ENCODE measurements at regions not wholly inside any gene's neighbourhood (a gene's known extent, or its start where the extent isn't known, plus 50 kb on each side); places are given as distances from the start of the nearest gene placed in this dataset.

GRCh38 chr13:72386138-72386684 is 341.2 kb downstream of the MZT1 start:
- FAIRE-seq = no peak
- DNase-seq (ENCODE audit: low spot score in 2 of 2) = no peak

DNA sequence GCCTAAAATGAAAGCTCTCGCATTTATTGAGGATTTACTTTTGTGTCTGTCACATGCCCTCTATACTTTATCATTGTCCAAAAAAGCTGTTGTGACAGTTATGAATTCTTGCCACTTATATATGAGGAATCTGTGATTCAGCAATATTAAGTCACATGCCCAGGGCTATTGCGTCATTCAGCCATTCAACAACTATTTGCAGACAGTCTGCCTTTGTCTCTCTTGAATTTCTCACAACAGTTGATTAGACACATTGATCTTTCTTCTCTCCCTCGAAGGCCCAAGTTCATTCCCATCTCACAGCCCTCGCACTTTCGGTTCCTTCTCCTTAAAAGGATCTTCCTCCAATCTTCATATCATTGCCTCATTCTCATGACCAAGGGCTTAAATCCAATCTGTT is 342.6 kb downstream of the MZT1 start:
- FAIRE-seq (no peak), DNase-seq (ENCODE audit: low spot score in 2 of 2) (no peak)

DNA sequence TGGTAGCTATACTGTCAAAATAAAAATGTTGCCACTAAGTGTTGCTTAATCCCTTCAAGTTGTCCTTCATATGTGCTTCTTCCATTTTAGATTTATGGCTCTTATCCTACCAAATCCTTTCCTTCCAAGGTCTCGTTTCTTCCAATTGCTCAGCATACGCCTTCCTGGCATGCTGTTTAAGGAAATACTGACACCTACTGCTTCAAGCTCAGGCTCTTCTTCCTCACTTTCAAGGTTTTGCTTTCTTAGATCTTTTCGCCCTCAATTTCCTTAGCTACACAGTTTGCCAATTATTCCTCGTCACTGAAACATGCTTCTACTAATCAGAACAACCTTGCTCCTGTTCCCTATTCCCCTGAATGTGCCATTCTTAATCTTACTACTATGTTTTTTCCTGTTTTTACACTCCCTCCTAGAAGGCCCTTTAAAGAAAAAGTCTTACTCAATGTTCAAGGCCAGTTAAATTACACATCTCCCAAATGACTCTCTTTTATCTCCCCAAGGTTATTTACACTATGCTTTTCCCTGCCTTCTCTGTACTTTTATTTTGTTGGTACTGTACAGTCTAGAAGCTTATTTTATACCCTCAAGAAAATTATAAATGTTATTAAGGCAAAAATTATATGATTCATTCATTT is 343.1 kb downstream of the MZT1 start:
- no peak for DNase-seq (ENCODE audit: low spot score in 2 of 2)
- no peak for FAIRE-seq

- FAIRE-seq = no peak
- DNase-seq (ENCODE audit: low spot score in 2 of 2) = no peak
Observed at GRCh38 chr13:72383646-72384045, 343.8 kb downstream of the MZT1 start.

DNA sequence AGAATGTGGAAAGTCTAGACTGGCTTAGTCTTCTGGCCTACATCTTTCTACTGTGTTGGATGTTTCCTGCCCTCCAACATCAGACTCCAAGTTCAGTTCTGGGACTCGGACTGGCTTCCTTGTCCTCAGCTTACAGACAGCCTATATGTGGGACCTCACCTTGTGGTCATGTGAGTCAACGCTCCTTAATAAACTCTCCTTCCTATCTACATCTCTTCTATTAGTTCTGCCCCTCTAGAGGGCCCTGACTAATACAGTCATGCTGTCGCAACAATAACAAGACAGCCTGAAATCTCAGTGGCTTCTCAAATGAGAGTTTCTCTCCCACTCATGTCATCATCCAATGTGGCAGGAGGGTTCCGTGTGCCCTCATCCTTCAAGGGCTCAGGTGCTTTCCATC is 347.8 kb downstream of the MZT1 start:
- DNase-seq (ENCODE audit: low spot score in 2 of 2) = no peak
- no peak for FAIRE-seq

DNA sequence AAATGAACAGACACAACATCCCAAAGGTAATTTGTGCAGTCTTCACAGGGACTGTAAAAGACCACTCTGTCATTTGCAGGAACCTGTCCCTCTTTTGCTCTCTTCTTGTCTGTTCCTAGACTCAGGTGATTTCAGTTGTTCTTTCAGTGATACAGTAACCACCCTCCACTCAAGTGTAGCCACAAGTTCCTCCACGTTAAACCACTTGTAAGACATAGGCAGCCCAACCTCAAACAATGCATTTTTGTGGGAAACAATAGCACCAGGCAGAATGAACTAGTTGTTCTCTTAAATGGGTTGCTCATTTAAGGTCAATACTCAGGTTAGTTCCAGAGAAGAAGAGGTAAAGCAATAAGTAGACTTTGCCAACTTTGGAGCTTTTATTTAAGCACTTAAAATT is 359.4 kb downstream of the MZT1 start:
- DNase-seq (ENCODE audit: low spot score in 2 of 2) (no peak), FAIRE-seq (no peak)

GRCh38 chr13:72346716-72347115 is 380.7 kb downstream of the MZT1 start:
- DNase-seq (ENCODE audit: low spot score in 2 of 2) = no peak
- no peak for FAIRE-seq

- FAIRE-seq (no peak), DNase-seq (ENCODE audit: low spot score in 2 of 2) (no peak)
Observed at GRCh38 chr13:72342364-72342763, 385.1 kb downstream of the MZT1 start.

DNA sequence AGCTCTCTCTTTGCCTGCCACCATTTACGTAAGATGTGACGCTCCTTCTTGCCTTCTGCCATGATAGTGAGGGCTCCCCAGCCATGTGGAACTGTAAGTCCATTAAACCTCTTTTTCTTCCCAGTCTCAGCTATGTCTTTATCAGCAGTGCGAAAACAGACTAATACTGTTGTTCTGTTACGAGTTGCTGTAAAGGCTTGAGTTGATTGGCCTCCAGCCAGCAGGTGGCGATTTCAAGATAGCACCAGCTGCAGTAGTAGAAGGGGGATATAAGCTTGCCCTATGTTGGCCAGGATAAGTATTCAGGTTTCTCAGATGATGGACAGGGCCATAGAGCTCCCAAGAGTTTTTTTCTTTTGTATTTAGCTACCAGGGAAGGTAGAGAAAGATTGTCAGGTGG is 385.5 kb downstream of the MZT1 start:
- DNase-seq (ENCODE audit: low spot score in 2 of 2) = no peak
- FAIRE-seq = no peak

GRCh38 chr13:72317346-72318109 is 409.9 kb downstream of the MZT1 start:
- FAIRE-seq (no peak), DNase-seq (ENCODE audit: low spot score in 2 of 2) (no peak)

DNA sequence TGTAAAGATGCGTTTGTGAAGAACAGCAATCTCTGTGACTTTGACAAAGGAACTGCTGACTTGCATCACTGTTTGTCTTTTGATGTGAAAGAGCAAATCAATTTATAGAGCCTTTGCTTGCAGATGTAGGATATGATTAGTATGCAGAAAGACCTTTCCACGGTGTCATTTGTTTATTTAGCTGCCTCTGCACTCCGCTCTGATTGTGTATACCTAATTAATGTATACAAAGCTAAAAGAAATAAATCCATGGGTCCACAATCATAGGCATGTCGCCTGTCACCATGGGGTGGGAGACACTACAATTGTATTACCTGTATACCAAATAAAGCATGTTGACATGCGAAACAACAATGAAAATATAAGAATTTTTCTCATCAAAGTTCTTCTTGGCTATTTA is 410.7 kb downstream of the MZT1 start:
- DNase-seq (ENCODE audit: low spot score in 2 of 2) = no peak
- no peak for FAIRE-seq

- DNase-seq (ENCODE audit: low spot score in 2 of 2) (no peak), FAIRE-seq (no peak)
Observed at GRCh38 chr13:72315312-72315711, 412.1 kb downstream of the MZT1 start.

- DNase-seq (ENCODE audit: low spot score in 2 of 2) (no peak), FAIRE-seq (no peak)
Observed at GRCh38 chr13:72314210-72314609, 413.2 kb downstream of the MZT1 start.

GRCh38 chr13:72313546-72313945 is 413.9 kb downstream of the MZT1 start:
- FAIRE-seq = no peak
- DNase-seq (ENCODE audit: low spot score in 2 of 2) = no peak

- FAIRE-seq (no peak), DNase-seq (ENCODE audit: low spot score in 2 of 2) (no peak)
Observed at GRCh38 chr13:72303941-72304746, 423.3 kb downstream of the MZT1 start.

DNA sequence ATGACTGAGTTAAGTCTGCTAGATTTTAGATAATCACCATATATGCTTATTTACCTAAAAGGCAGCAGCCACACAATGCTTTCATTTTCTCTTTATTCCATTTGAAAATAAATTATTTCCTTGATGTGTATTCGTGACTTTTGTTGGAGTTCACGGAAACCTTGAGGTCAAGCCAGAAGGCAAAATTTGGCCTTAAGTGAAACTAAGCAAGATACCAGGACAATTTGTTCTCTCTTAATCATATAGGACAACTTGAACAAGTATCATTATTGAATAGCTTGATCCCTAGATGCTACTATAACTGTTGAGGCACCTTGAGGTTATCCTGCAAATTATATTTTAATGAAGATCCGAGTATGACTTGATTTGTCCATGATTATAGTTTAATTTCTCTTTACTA is 429.2 kb upstream of the DACH1 start:
- DNase-seq (ENCODE audit: low spot score in 2 of 2) = no peak
- no peak for FAIRE-seq

DNA sequence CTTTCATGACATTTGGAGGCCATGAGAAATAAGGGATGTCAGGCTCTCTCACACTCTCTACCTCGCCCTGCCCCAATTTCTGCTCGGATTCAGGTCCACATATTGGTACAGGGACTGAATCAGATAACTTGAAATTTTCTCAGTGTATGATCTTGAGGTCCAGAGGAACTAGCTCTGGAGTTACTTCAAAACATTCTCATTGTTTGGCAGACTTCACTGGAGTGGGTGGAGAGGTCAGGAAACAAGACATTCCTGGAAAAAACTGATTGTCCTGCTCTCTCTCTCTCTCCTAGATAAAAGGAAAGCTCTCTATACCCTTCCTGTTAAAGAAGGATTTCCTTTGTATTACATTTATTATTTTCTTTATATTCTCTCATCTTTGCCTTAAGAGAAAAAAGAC is 428.1 kb upstream of the DACH1 start:
- DNase-seq (ENCODE audit: low spot score in 2 of 2) (no peak), FAIRE-seq (no peak)

DNA sequence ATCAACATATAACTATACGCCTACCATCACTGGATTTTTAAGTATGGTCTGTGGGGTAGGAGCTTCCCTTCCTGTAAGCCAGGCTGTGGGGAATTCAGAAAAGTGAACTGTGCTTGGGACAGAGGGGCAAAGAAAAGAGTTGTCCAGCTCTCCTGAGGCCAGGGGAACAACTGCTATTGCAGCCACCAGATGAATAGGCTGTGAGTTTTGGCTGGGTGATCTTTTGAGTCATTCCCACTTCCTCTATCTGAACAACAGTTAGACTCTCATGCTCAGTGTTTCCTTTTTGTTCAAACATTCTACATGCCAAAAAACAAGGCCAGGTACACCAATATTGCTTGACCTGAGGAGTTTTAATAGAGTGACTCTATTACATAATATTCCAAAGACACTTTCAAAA is 426.2 kb upstream of the DACH1 start:
- DNase-seq (ENCODE audit: low spot score in 2 of 2) (no peak), FAIRE-seq (no peak)

GRCh38 chr13:72290962-72291681 is 424.1 kb upstream of the DACH1 start:
- FAIRE-seq (no peak), DNase-seq (ENCODE audit: low spot score in 2 of 2) (no peak)

- no peak for FAIRE-seq
- no peak for DNase-seq (ENCODE audit: low spot score in 2 of 2)
Observed at GRCh38 chr13:72286421-72286820, 419.4 kb upstream of the DACH1 start.

DNA sequence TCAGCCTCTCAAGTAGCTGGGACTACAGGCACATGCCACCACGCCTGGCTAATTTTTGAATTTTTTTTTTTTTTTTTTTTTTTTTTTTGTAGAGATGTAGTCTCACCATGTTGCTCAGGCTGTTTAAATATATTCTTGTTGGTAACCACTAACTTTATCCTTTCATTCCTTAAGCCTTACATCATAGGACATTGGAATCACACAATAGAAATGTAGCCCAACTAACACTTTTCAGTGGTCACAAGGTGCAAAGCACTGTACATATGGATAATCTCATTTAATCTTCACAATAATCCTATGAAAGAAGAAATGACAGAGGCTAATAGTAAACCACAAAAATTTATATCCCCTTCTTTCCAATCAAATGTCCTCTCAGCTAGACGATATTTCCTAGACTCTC is 417.8 kb upstream of the DACH1 start:
- FAIRE-seq (no peak), DNase-seq (ENCODE audit: low spot score in 2 of 2) (no peak)

All from frontal cortex (tissue), 3 donors.